VCaP (cell line): ENCODE measurements at regions not wholly inside any gene's neighbourhood (a gene's known extent, or its start where the extent isn't known, plus 50 kb on each side); places are given as distances from the start of the nearest gene placed in this dataset.

ENCODE experiments used
- H3K27ac ChIP-seq: fragments of 450-650 bp; 2 replicates; pipeline ENCODE4 v1.5.1; 2017
- TF ChIP-seq, protein P1 (sequence below): fragments of 450-650 bp; conservative IDR thresholded peaks from 2 replicates; pipeline ENCODE4 v1.5.1; 2017; ENCODE audit warnings: mild to moderate bottlenecking, moderate library complexity

DNA sequence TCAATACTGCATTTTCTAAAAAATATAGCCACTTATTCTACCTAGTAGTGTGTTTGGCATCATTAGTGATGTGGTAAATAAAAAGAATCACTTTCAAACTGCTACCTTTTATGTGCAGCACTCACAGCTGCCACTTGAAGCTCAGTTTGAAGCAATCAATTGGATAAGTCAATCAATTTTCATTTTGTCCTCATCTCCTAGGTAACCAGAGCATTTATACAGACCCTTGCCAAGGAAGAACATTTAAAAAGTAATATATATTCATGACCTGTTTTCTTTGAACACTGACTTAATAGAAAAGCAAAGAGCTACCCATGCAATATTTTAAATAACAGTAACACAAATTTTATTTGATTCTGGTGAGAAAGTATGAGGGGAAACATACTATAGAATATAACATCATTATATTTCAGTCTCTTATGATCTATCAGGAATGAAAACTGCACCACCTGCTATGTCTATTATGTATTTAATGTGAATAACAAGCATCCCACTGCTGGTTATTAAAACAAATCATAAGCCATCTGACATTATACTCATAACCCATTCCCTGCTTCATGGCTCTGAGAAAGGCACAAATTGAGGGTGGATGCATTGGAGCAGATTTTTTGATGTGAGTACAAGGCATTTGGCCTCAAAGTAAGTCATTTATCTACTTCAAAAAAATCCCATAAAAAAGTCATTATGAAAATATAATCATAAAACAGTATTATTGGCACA, 168.4 kb upstream of the C21orf91 start:
- TF ChIP-seq, protein P1, sequence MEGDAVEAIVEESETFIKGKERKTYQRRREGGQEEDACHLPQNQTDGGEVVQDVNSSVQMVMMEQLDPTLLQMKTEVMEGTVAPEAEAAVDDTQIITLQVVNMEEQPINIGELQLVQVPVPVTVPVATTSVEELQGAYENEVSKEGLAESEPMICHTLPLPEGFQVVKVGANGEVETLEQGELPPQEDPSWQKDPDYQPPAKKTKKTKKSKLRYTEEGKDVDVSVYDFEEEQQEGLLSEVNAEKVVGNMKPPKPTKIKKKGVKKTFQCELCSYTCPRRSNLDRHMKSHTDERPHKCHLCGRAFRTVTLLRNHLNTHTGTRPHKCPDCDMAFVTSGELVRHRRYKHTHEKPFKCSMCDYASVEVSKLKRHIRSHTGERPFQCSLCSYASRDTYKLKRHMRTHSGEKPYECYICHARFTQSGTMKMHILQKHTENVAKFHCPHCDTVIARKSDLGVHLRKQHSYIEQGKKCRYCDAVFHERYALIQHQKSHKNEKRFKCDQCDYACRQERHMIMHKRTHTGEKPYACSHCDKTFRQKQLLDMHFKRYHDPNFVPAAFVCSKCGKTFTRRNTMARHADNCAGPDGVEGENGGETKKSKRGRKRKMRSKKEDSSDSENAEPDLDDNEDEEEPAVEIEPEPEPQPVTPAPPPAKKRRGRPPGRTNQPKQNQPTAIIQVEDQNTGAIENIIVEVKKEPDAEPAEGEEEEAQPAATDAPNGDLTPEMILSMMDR: no peak
- no peak overlapping the region for H3K27ac ChIP-seq

DNA sequence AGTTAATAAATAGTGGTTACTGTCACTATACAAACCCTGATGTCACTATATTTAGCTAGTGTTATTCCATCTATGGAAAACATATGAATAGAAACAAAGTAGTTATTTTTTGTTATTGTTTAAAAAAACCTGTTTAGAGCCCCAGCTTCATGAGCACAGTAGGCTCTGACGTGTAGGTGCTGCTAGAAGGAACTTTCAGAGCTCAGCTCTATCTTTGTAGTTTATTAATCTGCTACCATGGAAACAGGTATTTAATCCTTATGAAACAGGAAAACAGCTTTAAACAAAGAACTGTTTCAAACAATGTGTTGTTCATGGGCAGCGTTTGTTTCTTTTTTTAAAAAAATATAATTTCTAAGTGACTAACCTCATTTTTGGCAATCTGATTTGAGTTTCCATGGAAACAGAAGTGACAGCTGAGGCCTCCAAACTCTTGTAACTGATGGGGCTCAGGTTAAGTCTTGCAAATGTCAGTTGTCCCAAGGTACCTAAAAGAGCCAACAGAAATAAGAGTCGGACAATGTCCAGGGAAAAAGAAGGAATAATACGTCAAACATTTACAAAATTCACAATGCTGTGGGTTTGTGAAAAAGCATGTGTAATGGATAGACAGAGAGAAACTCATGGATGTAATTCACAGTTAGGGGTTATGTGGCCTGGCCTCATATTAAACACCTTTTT, 162.0 kb upstream of the C21orf91 start:
- no peak overlapping the region for H3K27ac ChIP-seq
- TF ChIP-seq, protein P1: no peak

DNA sequence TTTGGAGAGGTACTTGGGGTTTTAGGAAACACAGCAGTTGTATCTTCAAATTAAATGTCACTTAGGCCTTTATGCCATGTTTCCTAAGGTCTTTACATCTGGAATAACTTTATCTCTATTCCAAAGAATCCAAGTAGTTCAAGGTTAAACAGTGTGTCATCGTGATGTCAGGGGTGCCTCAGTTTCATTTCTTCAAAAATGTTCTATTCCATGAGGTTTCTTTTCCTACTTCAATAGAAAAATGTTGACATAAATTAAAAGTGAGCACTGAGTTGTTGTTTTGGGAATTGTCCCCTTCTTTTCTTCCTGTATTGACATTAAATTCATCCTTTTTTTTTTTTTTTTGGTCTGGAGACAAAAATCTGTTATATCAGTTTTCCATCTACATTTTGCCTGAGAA, 160.6 kb upstream of the C21orf91 start:
- TF ChIP-seq, protein P1: no peak
- H3K27ac ChIP-seq: no peak overlapping the region

DNA sequence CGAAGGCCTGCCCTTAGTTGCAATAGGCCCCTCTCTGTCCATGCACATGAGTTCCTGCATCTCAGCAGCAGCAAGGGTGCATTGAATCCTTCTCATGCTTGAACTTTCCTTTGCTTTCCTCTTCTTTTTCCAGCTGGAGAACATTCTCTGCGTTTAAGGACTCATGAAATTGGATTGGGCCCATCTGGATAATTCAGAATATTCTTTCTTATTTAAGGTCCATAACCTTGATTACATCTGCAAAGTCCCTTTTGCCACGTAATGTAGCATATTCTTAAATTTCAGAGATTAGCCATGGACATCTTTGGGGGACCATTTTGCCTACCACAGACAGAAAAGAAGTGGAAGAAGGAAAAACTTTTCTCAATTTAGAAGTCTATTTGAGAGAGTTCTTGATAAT, 159.7 kb upstream of the C21orf91 start:
- H3K27ac ChIP-seq: no peak overlapping the region
- TF ChIP-seq, protein P1: no peak

DNA sequence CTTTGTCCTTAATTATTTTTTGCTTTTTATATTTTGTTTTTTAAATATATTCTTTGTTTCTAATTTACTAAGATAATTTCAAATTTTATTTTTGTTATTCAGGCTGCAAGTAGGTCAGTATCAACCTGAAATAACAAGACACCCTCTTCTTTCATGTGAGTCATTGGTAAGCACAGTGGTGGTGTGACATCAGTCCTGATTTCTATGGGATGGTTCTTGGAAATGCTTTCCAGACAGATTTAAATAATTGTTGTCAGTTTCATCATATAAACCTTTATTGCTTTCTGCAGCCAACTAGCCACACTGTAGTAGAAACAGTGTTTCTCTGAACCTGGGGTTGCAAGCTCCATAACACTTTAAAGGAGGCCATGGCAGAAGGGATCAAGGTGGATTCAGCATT, 157.5 kb upstream of the C21orf91 start:
- TF ChIP-seq, protein P1: no peak
- H3K27ac ChIP-seq: no peak overlapping the region

DNA sequence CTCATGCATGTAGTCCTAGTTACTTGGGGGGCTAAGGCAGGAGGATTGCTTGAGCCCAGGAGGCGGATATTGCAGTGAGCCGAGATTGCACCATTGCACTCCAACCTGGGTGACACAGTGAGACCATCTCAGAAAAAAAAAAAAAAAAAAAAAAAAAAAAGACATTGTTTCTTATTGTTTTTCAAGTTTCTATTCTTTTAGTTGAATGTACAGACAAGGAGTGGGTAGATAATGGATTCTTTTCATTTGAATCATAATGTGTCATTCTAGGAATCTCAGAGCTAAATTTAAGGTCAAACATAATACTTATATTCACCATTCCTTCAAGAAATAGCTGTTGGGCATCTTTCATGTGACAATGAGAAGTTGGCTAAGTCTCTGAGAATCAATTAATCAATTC, 157.0 kb upstream of the C21orf91 start:
- no peak overlapping the region for H3K27ac ChIP-seq
- TF ChIP-seq, protein P1: no peak

DNA sequence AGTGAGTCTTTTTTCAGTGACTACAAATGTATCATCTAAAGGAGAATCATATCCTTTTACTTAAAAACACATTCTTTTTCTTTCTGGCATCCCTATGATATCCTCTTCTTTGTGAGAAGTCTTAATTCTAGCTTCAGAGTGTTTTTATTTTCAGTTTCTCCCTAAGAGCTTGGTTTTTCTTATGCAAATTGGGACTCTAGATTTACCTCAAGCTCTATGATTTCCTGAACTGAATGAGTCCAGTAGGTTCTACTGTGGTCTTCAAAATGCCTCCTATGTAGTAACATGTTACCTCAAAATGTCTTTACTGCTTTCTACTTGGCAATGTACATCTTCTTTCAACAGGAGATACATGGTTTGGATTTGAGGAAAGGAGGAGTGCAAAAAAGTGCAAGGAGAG, 148.2 kb upstream of the C21orf91 start:
- H3K27ac ChIP-seq: no peak overlapping the region
- TF ChIP-seq, protein P1: no peak
